Neuronal stem cell (in vitro differentiated cells): ENCODE measurements at regions not wholly inside any gene's neighbourhood (a gene's known extent, or its start where the extent isn't known, plus 50 kb on each side); places are given as distances from the start of the nearest gene placed in this dataset.
A peak's percentile ranks its signal among the peaks of the same experiment; 100 is the strongest.

Experiments
- DNase-seq: peaks from one replicate; pipeline ENCODE4 v3.0.0-alpha.2; 2013; ENCODE audit warnings: low spot score
- H2AFZ ChIP-seq: one replicate; pipeline ENCODE4 v1.6.1; 2013; ENCODE audit warnings: mild to moderate bottlenecking, low read length, inconsistent platforms
- H2AK5ac ChIP-seq: 2 replicates; pipeline ENCODE4 v1.6.1; 2013; ENCODE audit warnings: low read depth, mild to moderate bottlenecking, inconsistent platforms, low read length, moderate library complexity, mixed read lengths
- H2BK120ac ChIP-seq: 2 replicates; pipeline ENCODE4 v1.6.1; 2013; ENCODE audit warnings: low read depth, mild to moderate bottlenecking, inconsistent platforms, low read length, moderate library complexity, mixed read lengths
- H2BK12ac ChIP-seq: one replicate; pipeline ENCODE4 v1.6.1; 2013; ENCODE audit warnings: low read length, inconsistent platforms
- H2BK15ac ChIP-seq: 2 replicates; pipeline ENCODE4 v1.6.1; 2013; ENCODE audit warnings: mild to moderate bottlenecking, low read length, inconsistent platforms, mixed read lengths
- H2BK5ac ChIP-seq: one replicate; pipeline ENCODE4 v1.6.1; 2013; ENCODE audit warnings: inconsistent platforms, mild to moderate bottlenecking, low read length, moderate library complexity
- H3K14ac ChIP-seq: one replicate; pipeline ENCODE4 v1.6.1; 2013; ENCODE audit warnings: low read length, inconsistent platforms
- H3K18ac ChIP-seq: 2 replicates; pipeline ENCODE4 v1.6.1; 2013; ENCODE audit warnings: low read length, inconsistent platforms
- H3K23ac ChIP-seq: 2 replicates; pipeline ENCODE4 v1.6.1; 2013; ENCODE audit warnings: low read depth, mild to moderate bottlenecking, mixed read lengths, low read length, inconsistent platforms; ENCODE audit not compliant: poor library complexity
- H3K27ac ChIP-seq: replicated peaks from 3 replicates; pipeline ENCODE4 v1.5.1; 2013; ENCODE audit warnings: low read length, inconsistent platforms
- H3K27me3 ChIP-seq, 3 experiments: 2 replicates each; pipeline ENCODE4 v1.6.1; 2013; ENCODE audit warnings: low read length in 3 of 3, mild to moderate bottlenecking in 2 of 3, inconsistent platforms in 1 of 3, low read depth in 1 of 3, mixed read lengths in 1 of 3, moderate library complexity in 1 of 3; ENCODE audit not compliant: control insufficient read depth in 3 of 3, insufficient read depth in 3 of 3
- H3K36me3 ChIP-seq, 2 donors: replicated peaks in 1 of 2; 2 replicates each; pipeline ENCODE4 v1.6.1; 2013; ENCODE audit warnings: low read length in 2 of 2; ENCODE audit not compliant: control insufficient read depth in 2 of 2, insufficient read depth in 2 of 2
- H3K4ac ChIP-seq: 2 replicates; pipeline ENCODE4 v1.6.1; 2013; ENCODE audit warnings: inconsistent platforms, mild to moderate bottlenecking, low read length, moderate library complexity
- H3K4me1 ChIP-seq, 2 donors: 1 replicate in 1 of 2; 2 replicates in 1 of 2; pipeline ENCODE4 v1.6.1; 2013; ENCODE audit warnings: low read length in 2 of 2, low read depth in 1 of 2; ENCODE audit not compliant: control insufficient read depth in 2 of 2, insufficient read depth in 1 of 2
- H3K4me2 ChIP-seq: one replicate; pipeline ENCODE4 v1.6.1; 2013; ENCODE audit warnings: mild to moderate bottlenecking, low read length, inconsistent platforms; ENCODE audit not compliant: insufficient read depth, poor library complexity, severe bottlenecking
- H3K4me3 ChIP-seq, 2 donors: 2 replicates each; pipeline ENCODE4 v1.5.1; 2013; ENCODE audit warnings: low read length in 2 of 2, mild to moderate bottlenecking in 2 of 2, inconsistent platforms in 1 of 2, moderate library complexity in 1 of 2
- H3K79me1 ChIP-seq: one replicate; pipeline ENCODE4 v1.6.1; 2013; ENCODE audit warnings: low read depth, mild to moderate bottlenecking, inconsistent platforms, low read length, moderate library complexity
- H3K9ac ChIP-seq: one replicate; pipeline ENCODE4 v1.6.1; 2013; ENCODE audit warnings: mild to moderate bottlenecking, low read depth, low read length, inconsistent platforms; ENCODE audit not compliant: poor library complexity
- H3K9me3 ChIP-seq, 2 donors: replicated peaks in 1 of 2; 2 replicates each; pipeline versions ENCODE3 to v1.6.1; 2013; ENCODE audit warnings: low read length in 2 of 2, mild to moderate bottlenecking in 2 of 2, inconsistent platforms in 1 of 2, low read depth in 1 of 2, mixed read lengths in 1 of 2, moderate library complexity in 1 of 2; ENCODE audit not compliant: control insufficient read depth in 2 of 2, insufficient read depth in 1 of 2
- H4K8ac ChIP-seq: one replicate; pipeline ENCODE4 v1.6.1; 2013; ENCODE audit warnings: low read depth, mild to moderate bottlenecking, inconsistent platforms, low read length, moderate library complexity
- H4K91ac ChIP-seq: one replicate; pipeline ENCODE4 v1.6.1; 2013; ENCODE audit warnings: low read length, low read depth, mild to moderate bottlenecking, inconsistent platforms; ENCODE audit not compliant: poor library complexity
- WGBS, 2 donors: extraction: QIAGEN DNeasy Blood & Tissue Kit; methylation state at CpG; one replicate each; pipeline ENCODE4 v1.1.7; 2013; ENCODE audit warnings: missing lambda C conversion rate in 2 of 2, mixed read lengths in 1 of 2; ENCODE audit not compliant: insufficient read length in 2 of 2, insufficient replicate concordance in 1 of 2; ENCODE audit errors: extremely low coverage in 2 of 2; 5-methylcytosine and 5-hydroxymethylcytosine counted together

DNA sequence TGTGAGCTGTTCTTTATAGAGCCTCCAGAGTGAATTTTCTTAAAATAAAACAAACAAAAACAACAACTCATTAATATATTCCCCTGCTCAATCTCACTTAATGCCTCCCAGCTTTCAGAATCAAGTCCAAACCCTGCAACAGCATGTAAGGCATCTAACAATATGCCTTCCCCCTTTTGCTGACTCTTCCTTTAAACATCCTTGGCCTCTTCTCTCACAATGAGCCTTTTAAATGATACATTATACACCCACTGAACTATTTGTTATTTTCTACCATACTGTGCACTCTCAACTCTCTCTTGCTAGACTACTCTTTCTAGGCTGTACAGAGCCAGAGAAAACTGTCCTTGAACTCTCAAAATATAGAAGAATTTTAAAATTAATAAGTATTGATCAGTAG is 115.2 kb upstream of the SNX7 start:
- H3K27ac ChIP-seq: no peak overlapping the region

DNA sequence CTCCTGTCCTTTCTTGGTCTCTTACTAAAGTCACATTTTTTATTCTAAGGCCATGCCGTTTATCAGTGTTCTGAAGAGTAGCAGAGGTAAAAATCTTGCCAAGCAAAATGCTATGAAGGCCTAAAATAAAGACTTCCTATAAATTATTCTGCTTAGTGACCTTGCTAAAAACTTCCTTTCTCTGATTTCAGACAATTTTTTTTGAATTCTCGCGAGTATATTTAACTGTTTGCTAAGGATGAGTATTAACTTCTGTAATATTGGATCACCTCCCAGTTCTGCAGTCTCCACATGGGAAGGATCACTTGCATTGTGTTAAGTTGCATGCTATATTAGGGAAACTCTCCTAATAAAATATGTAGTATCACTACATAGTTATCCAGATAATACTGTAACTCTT is 123.4 kb upstream of the SNX7 start:
- Histone ChIP-seq H2BK15ac (no peak overlapping the region), H3K36me3 (no peaks in the 10 kb centered on the region), H3K9me3 (no peaks in the 10 kb centered on the region), H3K4me1 (no peaks in the 10 kb centered on the region), H4K8ac (no peak overlapping the region), H3K4ac (no peak overlapping the region), H3K14ac (no peak overlapping the region), H3K4me3 (no peak overlapping the region), H2BK120ac (no peak overlapping the region), H2BK12ac (no peak overlapping the region), H3K18ac (no peak overlapping the region), H2BK5ac (no peak overlapping the region), H4K91ac (no peak overlapping the region), H3K9ac (no peak overlapping the region), H3K79me1 (no peaks in the 10 kb centered on the region), H3K4me2 (no peak overlapping the region), H2AFZ (no peak overlapping the region), H3K23ac (no peak overlapping the region), H3K27me3 (no peaks in the 10 kb centered on the region), H3K27ac (no peak overlapping the region), H2AK5ac (no peak overlapping the region)
- WGBS, 2 donors: no CpG with 5 or more reads among the region's 3 CpGs
- no peak for DNase-seq

More for the DNA sequence above, 115.2 kb upstream of the SNX7 start:
- H2BK120ac ChIP-seq: no peak overlapping the region
- no peak overlapping the region for H2AK5ac ChIP-seq
- no peak overlapping the region for H4K91ac ChIP-seq
- no peak overlapping the region for H3K23ac ChIP-seq
- H3K79me1 ChIP-seq: no peaks in the 10 kb centered on the region
- DNase-seq: no peak
- H3K27me3 ChIP-seq: no peaks in the 10 kb centered on the region
- no peak overlapping the region for H3K4me3 ChIP-seq
- H2BK15ac ChIP-seq: no peak overlapping the region
- no peaks in the 10 kb centered on the region for H3K4me1 ChIP-seq
- no peak overlapping the region for H3K4ac ChIP-seq
- H3K4me2 ChIP-seq: no peak overlapping the region
- no peak overlapping the region for H3K14ac ChIP-seq
- H3K9ac ChIP-seq: no peak overlapping the region
- H3K9me3 ChIP-seq: no peaks in the 10 kb centered on the region
- no peak overlapping the region for H4K8ac ChIP-seq
- no peak overlapping the region for H2AFZ ChIP-seq
- no peaks in the 10 kb centered on the region for H3K36me3 ChIP-seq
- H3K18ac ChIP-seq: no peak overlapping the region
- H2BK5ac ChIP-seq: no peak overlapping the region
- no peak overlapping the region for H2BK12ac ChIP-seq

DNA sequence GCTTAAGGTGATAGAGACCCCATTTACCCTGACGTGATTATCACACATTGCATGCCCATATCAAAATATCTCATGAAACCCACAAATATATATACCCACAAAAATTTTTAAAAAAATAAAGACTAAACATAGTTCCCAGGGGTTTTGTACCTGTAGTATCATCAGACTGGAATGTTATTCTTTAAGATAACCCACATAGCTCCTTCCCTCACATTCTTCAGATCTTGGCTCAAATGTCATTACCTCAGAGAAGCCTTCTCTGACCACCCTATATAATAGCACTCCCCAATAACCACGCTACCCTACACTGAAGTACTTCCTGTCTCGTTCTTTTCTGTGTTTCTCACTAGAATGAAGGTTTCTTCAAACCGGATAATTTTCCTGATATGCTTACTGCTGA is 138.3 kb upstream of the SNX7 start:
- H2BK12ac ChIP-seq: no peak overlapping the region
- DNase-seq: no peak
- H3K27ac ChIP-seq: no peak overlapping the region
- no peaks in the 10 kb centered on the region for H3K79me1 ChIP-seq
- no peaks in the 10 kb centered on the region for H3K27me3 ChIP-seq
- H2BK120ac ChIP-seq: no peak overlapping the region
- no peak overlapping the region for H3K4ac ChIP-seq
- no peaks in the 10 kb centered on the region for H3K4me1 ChIP-seq
- WGBS, 2 donors: no CpG with 5 or more reads among the region's 4 CpGs
- no peak overlapping the region for H2AFZ ChIP-seq
- no peak overlapping the region for H2AK5ac ChIP-seq
- H2BK15ac ChIP-seq: no peak overlapping the region
- no peak overlapping the region for H3K14ac ChIP-seq
- no peaks in the 10 kb centered on the region for H3K36me3 ChIP-seq
- no peak overlapping the region for H3K4me2 ChIP-seq
- no peak overlapping the region for H3K18ac ChIP-seq
- no peak overlapping the region for H3K23ac ChIP-seq
- H3K4me3 ChIP-seq: no peak overlapping the region
- H4K8ac ChIP-seq: no peak overlapping the region
- no peaks in the 10 kb centered on the region for H3K9me3 ChIP-seq
- H2BK5ac ChIP-seq: no peak overlapping the region
- H3K9ac ChIP-seq: no peak overlapping the region
- no peak overlapping the region for H4K91ac ChIP-seq

DNA sequence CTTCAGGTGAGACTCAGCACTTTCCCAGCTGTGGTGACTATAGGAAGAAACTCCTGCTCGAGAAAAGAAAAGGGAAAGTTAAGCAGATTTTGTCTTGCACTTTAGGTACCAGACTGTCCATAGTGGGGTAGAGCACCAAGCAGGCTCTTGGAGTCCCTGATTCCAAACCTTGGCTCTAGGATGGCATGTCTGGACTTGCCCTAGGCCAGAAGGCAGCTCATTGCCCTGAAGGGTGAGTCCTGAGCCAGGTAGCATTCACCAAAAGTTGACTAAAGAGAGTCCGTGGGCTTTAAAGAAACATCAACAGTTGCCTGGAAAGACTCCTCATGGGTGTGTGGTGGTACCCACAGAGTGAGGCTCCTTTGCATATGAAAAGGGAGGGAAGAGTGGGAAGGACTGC is 145.2 kb upstream of the SNX7 start:
- Histone ChIP-seq H3K23ac (no peak overlapping the region), H4K8ac (no peak overlapping the region), H2BK5ac (no peak overlapping the region), H4K91ac (no peak overlapping the region), H3K79me1 (no peaks in the 10 kb centered on the region), H3K4me1 (no peaks in the 10 kb centered on the region), H2AK5ac (no peak overlapping the region), H3K9ac (no peak overlapping the region), H3K27me3 (no peaks in the 10 kb centered on the region), H2BK120ac (no peak overlapping the region), H3K9me3 (no peaks in the 10 kb centered on the region), H3K18ac (no peak overlapping the region), H3K4me3 (no peak overlapping the region), H2AFZ (peak overlapping the region; percentile 79), H3K4me2 (no peak overlapping the region), H2BK15ac (no peak overlapping the region), H3K14ac (no peak overlapping the region), H3K36me3 (no peaks in the 10 kb centered on the region), H3K4ac (no peak overlapping the region), H2BK12ac (no peak overlapping the region), H3K27ac (no peak overlapping the region)
- WGBS, 2 donors: no CpG with 5 or more reads among the region's 2 CpGs
- no peak for DNase-seq
